Endothelial cell of umbilical vein (primary cell): ENCODE measurements at regions not wholly inside any gene's neighbourhood (a gene's known extent, or its start where the extent isn't known, plus 50 kb on each side); places are given as distances from the start of the nearest gene placed in this dataset.

Source experiments
- BruUV-seq: library from RNA; stranded (reverse); fragments of 400-500 nt; replicated peaks from 2 replicates; lab custom pipeline; 2021; lab: Mats Ljungman, UMichigan
- CTCF ChIA-PET: fragments of 300-600, 350-600 bp; sonication (Branson Sonifier 250); formaldehyde crosslinking; loops from one replicate; lab custom pipeline; 2021; ENCODE audit warnings: antibody characterized with exemption, inconsistent platforms; lab: Charles Lee
- POLR2A ChIA-PET: fragments of 300-600, 350-600 bp; sonication (Branson Sonifier 250); formaldehyde crosslinking; loops from one replicate; lab custom pipeline; 2021; ENCODE audit warnings: antibody characterized with exemption, inconsistent platforms; lab: Charles Lee
- DNase-seq: peaks from one replicate; pipeline ENCODE4 v3.0.0-alpha.2; 2011; ENCODE audit warnings: low read depth, low spot score
- FAIRE-seq: peaks from 2 replicates; lab custom pipeline; 2011; peaks lifted over from hg19 to GRCh38; lab: Jason Lieb, UNC
- H2AFZ ChIP-seq: 2 replicates; pipeline ENCODE4 v1.6.0; 2012; ENCODE audit warnings: low read depth, low read length, control low read depth, inconsistent platforms
- H3K27ac ChIP-seq: 2 replicates; pipeline ENCODE4 v1.5.1; 2011; ENCODE audit warnings: low read depth, mild to moderate bottlenecking, control low read depth, low read length, moderate library complexity; ENCODE audit not compliant: insufficient read depth
- H3K27me3 ChIP-seq, 2 experiments: 2 replicates each; pipeline versions ENCODE4 v1.6.0 to v1.6.1; 2011; ENCODE audit warnings: low read length in 2 of 2, mixed read lengths in 1 of 2; ENCODE audit not compliant: control insufficient read depth in 2 of 2, insufficient read depth in 2 of 2
- H3K36me3 ChIP-seq, 2 experiments: 2 replicates in 1 of 2; 3 replicates in 1 of 2; pipeline ENCODE4 v1.5.1; 2011; ENCODE audit warnings: low read length in 2 of 2, mild to moderate bottlenecking in 1 of 2, moderate library complexity in 1 of 2; ENCODE audit not compliant: control insufficient read depth in 2 of 2, insufficient read depth in 2 of 2; ENCODE audit errors: extremely low read depth in 1 of 2
- H3K4me1 ChIP-seq: 3 replicates; pipeline ENCODE4 v1.5.1; 2011; ENCODE audit warnings: mild to moderate bottlenecking, low read length; ENCODE audit not compliant: control insufficient read depth, insufficient read depth; ENCODE audit errors: extremely low read depth
- H3K4me2 ChIP-seq: 2 replicates; pipeline ENCODE4 v1.6.1; 2011; ENCODE audit warnings: low read length, control low read depth, mixed read lengths; ENCODE audit not compliant: insufficient read depth
- H3K4me3 ChIP-seq, 3 experiments: fragments of 200-600 bp in 1 of 3; sonication (generic), shearing (Covaris generic) in 1 of 3; replicated peaks in 1 of 3; 2 replicates each; pipeline ENCODE4 v1.5.1; 2011 to 2016; ENCODE audit warnings: control low read depth in 3 of 3, low read length in 3 of 3, mild to moderate bottlenecking in 2 of 3, inconsistent platforms in 1 of 3, low read depth in 1 of 3, moderate library complexity in 1 of 3; ENCODE audit not compliant: insufficient read depth in 1 of 3
- H3K79me2 ChIP-seq: 2 replicates; pipeline ENCODE4 v1.6.0; 2012; ENCODE audit warnings: low read length, inconsistent platforms; ENCODE audit not compliant: control insufficient read depth, insufficient read depth
- H3K9ac ChIP-seq: replicated peaks from 2 replicates; pipeline ENCODE3; 2011; ENCODE audit warnings: low read length, control low read depth; ENCODE audit not compliant: insufficient read depth; ENCODE audit errors: extremely low read depth
- H3K9me1 ChIP-seq: replicated peaks from 3 replicates; pipeline ENCODE4 v1.6.0; 2011; ENCODE audit warnings: mild to moderate bottlenecking, low read length; ENCODE audit not compliant: control insufficient read depth, insufficient read depth; ENCODE audit errors: extremely low read depth
- H3K9me3 ChIP-seq: replicated peaks from 2 replicates; pipeline ENCODE4 v1.5.1; 2012; ENCODE audit warnings: low read length, inconsistent platforms; ENCODE audit not compliant: control insufficient read depth, insufficient read depth
- H4K20me1 ChIP-seq: replicated peaks from 2 replicates; pipeline ENCODE3; 2011; ENCODE audit warnings: mild to moderate bottlenecking, low read length; ENCODE audit not compliant: control insufficient read depth, insufficient read depth; ENCODE audit errors: extremely low read depth
- EZH2 ChIP-seq: IDR thresholded peaks from 2 replicates; pipeline ENCODE4 v1.6.1; 2012; ENCODE audit warnings: borderline replicate concordance, low read depth, mild to moderate bottlenecking, moderate library complexity, low read length, inconsistent platforms; ENCODE audit not compliant: severe bottlenecking
- FOS ChIP-seq: IDR thresholded peaks from 2 replicates; pipeline ENCODE4 v1.6.1; 2011; ENCODE audit warnings: mild to moderate bottlenecking, low read length, moderate library complexity, borderline replicate concordance; ENCODE audit not compliant: insufficient read depth
- GATA2 ChIP-seq: IDR thresholded peaks from 2 replicates; pipeline ENCODE4 v1.7.0; 2011; ENCODE audit warnings: low read depth, mild to moderate bottlenecking, moderate library complexity, mixed read lengths, low read length; ENCODE audit not compliant: insufficient read length, insufficient read depth
- JUN ChIP-seq: IDR thresholded peaks from 2 replicates; pipeline ENCODE4 v1.6.1; 2011; ENCODE audit warnings: borderline replicate concordance, low read depth; ENCODE audit not compliant: insufficient read length, insufficient read depth
- MYC ChIP-seq: IDR thresholded peaks from one replicate; pipeline ENCODE4 v1.6.1; 2011; ENCODE audit warnings: mild to moderate bottlenecking, low read depth, low read length
- POLR2A ChIP-seq: IDR thresholded peaks from 2 replicates; pipeline ENCODE4 v1.6.1; 2012; ENCODE audit warnings: low read depth, mild to moderate bottlenecking, control low read depth, low read length
- POLR2AphosphoS5 ChIP-seq: IDR thresholded peaks from 2 replicates; pipeline ENCODE4 v1.6.1; 2012; ENCODE audit warnings: low read depth, mild to moderate bottlenecking, control low read depth, low read length, moderate library complexity; ENCODE audit not compliant: insufficient read depth
- dilution Hi-C: fragments of 300-500 bp; cut with MboI; formaldehyde crosslinking; loops from one replicate; pipeline ENCODE4 v1.15.0; 2019; ENCODE audit warnings: low sequenced_read_pairs; ENCODE audit not compliant: extremely low pct_ligation_motif_present
- intact Hi-C: fragments of 100-400 bp; cut with micrococcal nuclease; formaldehyde crosslinking; loops from one replicate; pipeline ENCODE4 v1.10.0; 2022
- TF ChIP-seq, protein P1 (sequence below): IDR thresholded peaks from 2 replicates; pipeline ENCODE4 v1.6.1; 2011; ENCODE audit not compliant: insufficient read depth, insufficient read length
- TF ChIP-seq, protein P2 (sequence below), 2 donors: IDR thresholded peaks; 1 replicate in 1 of 2; 2 replicates in 1 of 2; pipeline ENCODE4 v1.5.1; 2011; ENCODE audit warnings: low read length in 2 of 2, mild to moderate bottlenecking in 2 of 2, moderate library complexity in 2 of 2, control low read depth in 1 of 2, inconsistent platforms in 1 of 2, low read depth in 1 of 2; ENCODE audit not compliant: insufficient read depth in 1 of 2; ENCODE audit errors: extremely low read depth in 1 of 2

DNA sequence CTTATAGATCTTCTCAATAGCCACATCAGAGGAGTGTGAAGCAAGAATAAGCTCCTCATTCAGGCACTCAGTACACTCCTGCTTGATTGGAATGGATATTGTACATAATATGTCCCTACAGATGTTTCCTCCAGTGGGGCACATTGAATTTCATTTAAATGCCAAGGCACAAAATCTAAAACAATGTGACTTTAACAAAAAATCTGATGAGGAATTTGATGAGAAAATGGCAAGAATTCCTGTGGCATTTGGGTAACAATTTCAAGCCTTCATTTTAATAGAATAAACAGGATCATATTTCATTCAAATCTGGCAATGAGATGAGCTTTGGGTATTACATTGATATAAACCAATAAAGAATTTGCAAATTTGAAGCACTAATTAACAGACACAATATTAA lies 307.7 kb upstream of the PKN2 start:
- H3K9me3 ChIP-seq, result no peaks in the 10 kb centered on the region
- H3K4me2 ChIP-seq, result no peak overlapping the region
- dilution Hi-C loops (no loop called here), intact Hi-C loops (no loop called here)
- BruUV-seq, result no TSS peak
- no peak for FAIRE-seq
- no peak for DNase-seq
- no peak for TF ChIP-seq POLR2A
- no peak for TF ChIP-seq EZH2
- no peak for TF ChIP-seq FOS
- no peak for TF ChIP-seq GATA2
- TF ChIP-seq, protein P1, sequence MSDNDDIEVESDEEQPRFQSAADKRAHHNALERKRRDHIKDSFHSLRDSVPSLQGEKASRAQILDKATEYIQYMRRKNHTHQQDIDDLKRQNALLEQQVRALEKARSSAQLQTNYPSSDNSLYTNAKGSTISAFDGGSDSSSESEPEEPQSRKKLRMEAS, result no peak
- TF ChIP-seq, protein P2, sequence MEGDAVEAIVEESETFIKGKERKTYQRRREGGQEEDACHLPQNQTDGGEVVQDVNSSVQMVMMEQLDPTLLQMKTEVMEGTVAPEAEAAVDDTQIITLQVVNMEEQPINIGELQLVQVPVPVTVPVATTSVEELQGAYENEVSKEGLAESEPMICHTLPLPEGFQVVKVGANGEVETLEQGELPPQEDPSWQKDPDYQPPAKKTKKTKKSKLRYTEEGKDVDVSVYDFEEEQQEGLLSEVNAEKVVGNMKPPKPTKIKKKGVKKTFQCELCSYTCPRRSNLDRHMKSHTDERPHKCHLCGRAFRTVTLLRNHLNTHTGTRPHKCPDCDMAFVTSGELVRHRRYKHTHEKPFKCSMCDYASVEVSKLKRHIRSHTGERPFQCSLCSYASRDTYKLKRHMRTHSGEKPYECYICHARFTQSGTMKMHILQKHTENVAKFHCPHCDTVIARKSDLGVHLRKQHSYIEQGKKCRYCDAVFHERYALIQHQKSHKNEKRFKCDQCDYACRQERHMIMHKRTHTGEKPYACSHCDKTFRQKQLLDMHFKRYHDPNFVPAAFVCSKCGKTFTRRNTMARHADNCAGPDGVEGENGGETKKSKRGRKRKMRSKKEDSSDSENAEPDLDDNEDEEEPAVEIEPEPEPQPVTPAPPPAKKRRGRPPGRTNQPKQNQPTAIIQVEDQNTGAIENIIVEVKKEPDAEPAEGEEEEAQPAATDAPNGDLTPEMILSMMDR (IDR thresholded peaks at IDR 0.05; ENCODE audit: extremely low read depth in 1 of 2, insufficient read depth in 1 of 2, low read depth in 1 of 2, low read length in 2 of 2), result no peak
- no peak for TF ChIP-seq JUN
- no peak for TF ChIP-seq MYC
- TF ChIP-seq POLR2AphosphoS5, result no peak
- no peaks in the 10 kb centered on the region for H3K36me3 ChIP-seq
- H3K9me1 ChIP-seq, result no peaks in the 10 kb centered on the region
- H3K27ac ChIP-seq, result no peak overlapping the region
- no peak overlapping the region for H2AFZ ChIP-seq
- CTCF ChIA-PET, result no interaction called here
- peaks cover 0 to 3% of the 10 kb centered on the region in 2 experiments for H3K27me3 ChIP-seq
- no peak overlapping the region for H3K4me3 ChIP-seq
- POLR2A ChIA-PET, result no interaction called here
- no peaks in the 10 kb centered on the region for H3K79me2 ChIP-seq
- H3K9ac ChIP-seq, result no peak overlapping the region
- H3K4me1 ChIP-seq, result no peaks in the 10 kb centered on the region
- H4K20me1 ChIP-seq, result no peaks in the 10 kb centered on the region
